HG03280 (cell line): ENCODE measurements at regions not wholly inside any gene's neighbourhood (a gene's known extent, or its start where the extent isn't known, plus 50 kb on each side); places are given as distances from the start of the nearest gene placed in this dataset.
A peak's percentile ranks its signal among the peaks of the same experiment; 100 is the strongest.

Source experiments
- ATAC-seq: cut with Tn5 transposase; IDR thresholded peaks from one replicate; pipeline ENCODE4 v1.9.1; 2021; ENCODE audit warnings: mild to moderate bottlenecking, moderate library complexity; ENCODE audit not compliant: unreplicated experiment

DNA sequence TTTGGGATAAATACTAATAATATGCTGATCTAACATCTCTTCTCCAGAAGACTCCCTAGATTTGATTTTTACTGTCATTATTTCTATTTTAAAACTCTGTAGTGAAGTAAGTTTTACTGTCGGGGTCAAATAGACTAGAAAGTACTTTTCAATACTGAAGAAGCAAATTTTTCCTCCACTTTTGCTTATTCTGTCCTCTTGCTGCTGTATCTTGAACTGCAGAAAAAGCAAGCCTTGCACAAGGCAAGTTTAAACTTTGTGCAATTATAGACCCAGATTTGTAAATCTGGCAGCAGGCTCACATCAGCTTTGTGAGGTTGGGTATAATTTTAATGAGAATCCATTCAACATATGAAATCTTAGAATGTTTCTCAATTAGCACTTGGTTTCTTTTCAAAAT lies 151.1 kb upstream of the ETS2 start:
- ATAC-seq: no peak

DNA sequence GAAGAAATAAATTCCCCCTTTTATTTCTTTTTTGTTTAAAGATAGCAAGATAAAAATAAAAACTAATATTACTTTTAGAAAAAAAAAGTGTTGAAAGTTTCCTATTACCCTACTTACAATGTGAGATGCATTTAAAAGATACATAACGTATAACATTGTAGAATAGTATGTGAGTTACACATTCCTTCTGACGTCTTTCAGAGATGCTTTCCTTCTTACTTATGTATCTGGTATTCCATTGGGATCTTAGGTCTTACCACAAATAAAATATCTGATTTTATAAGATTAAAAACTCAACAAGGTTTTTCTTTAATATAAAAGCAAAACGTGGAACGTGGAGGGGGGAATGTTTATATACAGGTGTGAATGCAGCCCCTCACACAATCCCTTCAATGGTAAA lies 147.2 kb upstream of the ETS2 start:
- ATAC-seq: no peak

DNA sequence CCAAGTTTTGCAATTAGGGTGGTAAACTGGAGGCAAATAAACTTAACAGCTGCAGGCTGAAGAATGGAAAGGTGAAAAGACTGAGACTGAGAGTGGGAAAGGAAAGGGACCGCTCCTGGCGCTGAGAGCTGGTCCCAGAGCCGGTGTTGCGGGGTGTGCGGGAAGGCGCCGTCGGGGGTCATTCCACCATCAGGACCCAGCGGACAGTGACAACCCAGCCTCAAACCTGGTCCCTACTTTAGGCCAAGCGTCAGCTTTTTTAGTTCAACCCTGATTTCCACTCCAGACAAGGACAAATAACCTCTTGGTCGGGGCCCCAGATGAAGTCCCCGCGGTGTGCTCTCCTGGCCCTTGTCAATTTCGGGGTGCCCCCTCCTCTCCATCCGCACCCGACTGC lies 145.8 kb upstream of the ETS2 start:
- no peak for ATAC-seq

DNA sequence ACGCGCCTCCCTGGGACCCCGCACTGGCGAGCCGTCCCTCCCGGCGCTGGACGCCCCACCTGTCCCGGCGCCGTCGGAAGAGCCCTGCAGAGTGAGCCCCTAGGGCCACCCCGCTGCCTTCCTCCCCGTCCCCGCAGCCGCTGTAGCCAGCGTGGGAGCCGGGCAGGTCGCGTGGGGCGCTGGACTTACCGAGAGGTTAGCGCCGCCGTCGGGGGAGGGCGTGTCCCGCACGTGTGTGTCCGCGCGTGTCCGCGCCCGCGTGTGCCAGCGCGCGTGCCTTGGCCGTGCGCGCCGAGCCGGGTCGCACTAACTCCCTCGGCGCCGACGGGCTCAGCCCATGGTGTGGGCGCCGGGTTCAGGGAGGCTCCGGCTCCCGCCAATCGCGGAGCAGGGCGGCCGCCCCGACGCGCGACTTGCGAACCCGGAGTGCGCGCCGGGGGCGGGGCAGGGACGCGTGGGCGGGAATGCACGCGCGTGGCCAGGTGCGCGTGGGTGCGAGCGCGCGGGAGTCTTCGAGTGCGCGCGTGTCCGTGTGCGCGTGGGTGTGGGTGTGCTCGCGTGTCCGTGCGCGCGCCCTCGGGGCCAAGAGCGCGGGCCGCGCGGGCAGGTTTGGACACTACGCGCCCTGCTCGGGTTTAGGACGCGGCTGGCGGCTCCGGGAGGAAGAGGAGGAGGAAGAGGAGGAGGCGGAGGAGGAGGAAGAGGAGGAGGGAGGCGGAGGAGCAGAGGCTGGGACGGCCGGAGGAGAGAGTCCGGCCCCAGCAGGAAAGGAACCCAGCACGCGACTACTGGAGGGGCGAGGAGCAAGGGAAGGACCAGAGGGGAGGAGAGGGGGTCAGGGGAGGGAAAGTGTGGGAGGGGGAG lies 145.2 kb upstream of the ETS2 start:
- no peak for ATAC-seq

DNA sequence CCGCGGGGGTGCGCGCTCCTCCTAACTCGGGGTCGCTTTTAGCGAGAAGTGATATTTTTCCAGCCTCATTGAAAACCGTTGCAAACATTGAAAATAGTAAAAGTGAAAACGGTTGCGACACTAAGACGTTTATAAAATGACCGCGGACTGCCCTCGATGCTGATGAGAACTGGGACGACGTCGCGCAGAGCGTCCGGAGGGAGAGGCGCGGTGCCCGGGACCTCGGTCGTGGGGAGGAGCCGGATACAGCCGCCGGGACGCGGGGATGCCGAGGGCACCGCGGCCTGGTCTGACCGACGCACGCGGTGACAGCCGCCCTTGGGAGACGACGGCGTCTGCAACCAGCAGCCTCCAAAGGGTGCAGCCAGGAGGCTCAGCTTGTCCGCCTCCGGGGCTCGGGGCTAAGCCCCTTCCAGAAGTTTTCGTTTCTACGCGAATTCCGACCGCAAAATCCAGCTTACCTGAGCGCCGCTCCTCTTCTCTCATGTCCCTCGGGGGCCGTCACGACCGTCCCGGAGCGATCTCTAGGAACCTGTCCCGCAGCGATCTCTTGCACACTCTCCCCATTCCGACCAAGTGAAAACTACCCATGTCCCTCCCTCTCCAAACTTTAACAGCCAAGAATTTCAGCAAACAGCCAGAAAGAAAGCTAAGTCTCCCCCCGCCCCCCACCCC lies 144.4 kb upstream of the ETS2 start:
- ATAC-seq: no peak

DNA sequence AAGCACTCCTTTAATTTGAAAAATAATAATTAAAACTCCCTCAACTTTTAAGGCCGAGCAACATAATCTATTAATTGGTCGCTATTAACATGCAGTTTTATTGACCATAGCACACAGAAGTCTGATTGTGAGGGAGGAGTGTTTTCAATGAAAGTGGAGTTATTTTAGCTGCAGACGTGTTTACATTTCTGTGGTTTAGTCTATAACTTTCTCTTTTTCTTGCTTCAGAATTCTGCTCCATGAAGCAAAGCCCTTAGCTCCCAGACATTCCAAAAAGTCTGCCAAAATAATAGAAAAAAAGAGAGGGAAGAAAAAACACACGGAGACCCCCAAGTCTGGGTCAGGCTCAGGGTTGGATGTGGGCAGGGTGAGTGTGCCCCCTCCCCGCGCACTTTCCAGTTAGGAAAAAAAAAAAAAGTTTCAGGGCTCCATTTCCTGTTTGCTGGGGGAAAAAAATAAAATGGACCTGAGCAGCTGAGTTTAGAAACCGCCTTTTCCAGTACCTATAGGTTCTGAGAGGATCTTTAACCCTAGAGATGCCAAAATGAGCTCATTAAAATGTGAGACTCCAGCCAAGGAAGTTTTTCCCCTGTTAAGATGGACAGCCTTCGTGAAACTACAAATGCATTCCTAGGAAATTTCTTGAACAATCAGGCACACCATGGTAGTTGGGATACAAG lies 143.7 kb upstream of the ETS2 start:
- no peak for ATAC-seq

DNA sequence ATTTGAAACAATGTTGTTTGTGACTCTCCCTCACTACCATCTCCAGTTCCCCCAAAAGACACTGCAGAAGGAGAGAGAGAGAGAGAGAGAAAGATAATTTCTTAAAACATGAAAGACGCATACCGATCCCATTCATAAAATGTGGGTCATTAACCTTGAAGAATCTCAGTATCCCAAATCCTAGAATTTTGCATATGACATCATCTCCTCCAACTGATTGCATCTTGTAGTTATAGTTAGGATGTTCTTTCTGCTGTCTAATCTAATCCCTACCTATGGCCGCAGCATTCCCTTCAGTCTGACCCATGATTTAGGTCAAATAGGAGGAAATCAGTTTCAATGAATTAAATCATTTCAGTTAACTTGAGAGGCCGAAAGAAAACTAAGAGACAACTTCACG lies 142.4 kb upstream of the ETS2 start:
- no peak for ATAC-seq

DNA sequence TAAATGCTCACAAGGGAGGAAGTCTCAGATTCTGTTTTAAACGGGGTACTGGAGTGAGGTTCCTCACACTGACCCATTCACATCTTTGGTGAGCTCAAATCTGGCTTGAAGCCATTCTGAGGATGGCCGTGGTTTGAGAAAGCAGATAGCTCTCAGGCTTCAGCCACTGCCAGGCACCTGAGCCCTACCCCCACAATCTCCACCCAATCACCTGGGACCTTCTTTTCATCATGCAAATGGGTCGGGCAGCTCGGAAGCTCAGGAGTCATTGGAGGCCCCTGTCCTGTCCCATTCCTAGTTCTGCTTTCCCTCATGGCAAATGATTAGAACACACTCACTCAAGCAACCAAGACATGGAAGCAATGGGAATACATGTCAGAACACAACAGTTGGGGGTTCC lies 141.4 kb upstream of the ETS2 start:
- ATAC-seq: no peak

DNA sequence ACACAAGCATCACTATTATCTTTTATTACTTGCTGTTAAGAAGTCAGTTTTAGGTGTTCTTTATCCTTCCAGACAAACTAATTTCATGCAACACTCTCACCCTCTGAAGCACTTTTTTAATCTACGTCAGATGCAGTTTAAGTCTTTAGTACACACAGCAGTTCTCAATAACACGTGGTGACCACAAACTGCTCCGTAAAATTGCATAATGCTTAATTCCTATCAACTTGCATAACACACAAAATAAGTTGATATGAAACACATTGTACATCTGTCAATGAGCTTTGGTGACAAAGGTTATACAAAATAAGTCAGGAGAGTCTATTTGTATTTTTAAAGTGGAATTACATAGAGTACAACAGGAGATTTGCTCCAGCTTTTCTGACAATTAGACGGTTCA lies 140.9 kb upstream of the ETS2 start:
- ATAC-seq: no peak

DNA sequence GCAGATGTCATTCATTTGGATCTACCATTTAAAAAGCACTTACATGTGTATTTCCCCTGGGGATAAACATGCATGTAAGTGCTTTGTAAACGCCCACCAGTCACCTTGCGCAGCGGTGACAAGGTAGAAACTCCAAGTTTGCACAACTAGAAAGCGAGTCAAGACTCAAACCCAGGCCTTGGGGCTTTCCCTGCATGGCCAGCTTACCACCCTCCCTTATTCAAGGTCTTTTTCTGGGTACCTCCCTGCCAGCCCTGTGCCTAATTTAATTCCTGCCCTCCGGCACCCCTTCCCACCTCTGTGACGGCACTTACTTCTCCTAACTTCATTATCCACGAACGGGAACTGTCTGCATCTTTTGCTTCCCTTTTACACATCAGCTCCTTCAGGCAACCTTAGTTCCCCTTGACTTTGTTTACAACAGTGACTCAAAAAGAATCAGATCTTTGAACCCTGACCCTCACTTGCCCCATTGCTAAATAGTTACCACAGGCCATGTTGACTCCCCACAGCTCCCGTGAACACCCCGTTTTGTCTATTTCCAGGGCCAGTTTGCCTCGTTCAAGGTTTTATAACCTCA lies 138.3 kb upstream of the ETS2 start:
- ATAC-seq: no peak

DNA sequence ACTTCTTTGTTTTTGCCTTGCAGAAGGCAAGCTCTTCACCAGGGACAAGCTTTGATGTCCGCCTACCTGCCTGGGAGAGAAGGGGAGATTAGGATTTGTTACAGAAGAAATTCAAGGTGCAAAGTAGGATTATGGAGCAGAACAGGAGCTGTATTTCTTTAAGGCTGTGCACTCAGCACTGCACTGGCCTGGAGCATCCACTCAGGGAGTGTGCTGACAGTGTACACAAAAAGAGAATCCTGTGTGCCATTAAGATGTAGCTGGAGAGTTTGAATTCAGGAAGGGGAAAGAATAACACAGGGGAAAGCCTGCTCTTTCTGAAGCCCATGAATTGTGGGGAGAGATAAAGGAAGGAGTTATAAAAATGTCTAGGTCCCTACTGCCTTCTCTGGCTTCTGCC lies 137.7 kb upstream of the ETS2 start:
- ATAC-seq: no peak

DNA sequence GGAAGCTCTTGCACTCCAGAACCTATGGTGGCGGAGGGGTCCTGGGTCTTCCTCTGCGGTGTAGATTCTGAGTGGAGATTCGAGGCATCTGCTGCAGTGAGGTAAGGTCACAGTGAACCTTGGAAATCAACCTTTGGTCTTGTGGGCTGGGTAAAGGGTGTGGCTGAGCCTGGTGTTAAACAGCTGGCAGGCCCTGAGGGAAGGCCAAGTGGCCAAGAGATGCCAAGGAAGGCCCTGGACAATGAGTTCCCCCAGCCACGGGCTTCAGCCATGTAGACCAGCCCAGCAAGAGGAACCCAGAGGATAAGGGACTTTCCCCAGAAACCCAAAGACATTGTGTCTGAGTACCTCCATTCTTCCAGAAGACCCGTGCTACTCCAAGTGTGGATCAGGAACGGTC lies 137.2 kb upstream of the ETS2 start:
- ATAC-seq: no peak

DNA sequence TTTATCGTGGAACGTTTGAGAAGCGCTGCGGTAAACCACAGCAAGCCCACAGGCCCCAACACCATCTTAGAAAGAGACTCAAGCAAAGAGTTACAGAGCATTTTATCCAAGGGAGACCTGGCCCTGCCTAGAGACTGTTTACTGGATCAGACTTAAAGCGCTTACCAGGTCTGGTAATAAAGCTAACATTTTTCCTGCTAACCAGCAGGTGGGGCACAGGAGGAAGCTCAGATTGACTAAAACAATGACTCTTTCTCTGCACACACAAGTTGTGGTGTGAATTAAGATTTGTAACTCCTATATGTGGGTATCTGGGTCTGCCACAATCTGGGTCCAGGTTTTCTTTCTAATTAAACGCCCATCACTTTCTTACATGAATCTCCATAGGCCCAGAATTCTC lies 136.5 kb upstream of the ETS2 start:
- ATAC-seq: no peak

DNA sequence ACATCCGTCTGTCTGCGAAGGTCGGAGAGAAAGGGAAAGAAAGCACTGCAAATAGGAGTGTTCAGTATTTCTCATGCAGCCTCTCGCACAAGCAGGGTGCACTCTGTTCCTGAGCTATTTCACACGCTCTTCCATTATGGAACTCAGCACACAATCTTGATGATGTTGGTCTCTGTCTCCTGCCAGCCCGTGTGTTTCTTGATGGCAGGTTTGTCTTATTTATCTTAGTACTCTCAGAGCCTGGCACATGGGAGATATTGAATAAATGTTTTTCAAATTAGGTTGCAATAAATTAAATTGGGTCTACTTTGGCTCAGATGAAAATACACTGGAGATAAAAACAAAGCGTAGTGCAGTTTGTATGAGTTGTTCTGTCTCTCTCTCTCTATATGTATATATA lies 134.9 kb upstream of the ETS2 start:
- ATAC-seq: no peak

DNA sequence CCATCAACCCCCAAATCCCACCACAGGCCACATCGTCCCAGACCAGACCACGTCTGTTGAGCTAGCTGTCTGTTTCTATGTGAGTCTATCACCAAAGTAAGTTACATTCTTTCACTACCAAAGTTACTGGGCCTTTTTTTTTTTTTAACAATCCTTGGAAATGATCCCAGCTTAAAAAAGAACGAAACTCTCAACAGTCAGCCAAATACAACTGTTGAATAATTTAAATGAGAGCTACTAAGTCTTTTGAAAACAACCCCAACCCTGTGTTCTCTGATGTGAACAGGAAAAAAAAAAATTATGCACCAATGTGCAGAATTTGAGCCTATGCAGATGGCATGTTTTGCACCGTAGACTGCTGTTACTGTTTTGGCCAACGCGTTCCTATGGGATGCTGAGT lies 134.0 kb upstream of the ETS2 start:
- no peak for ATAC-seq

DNA sequence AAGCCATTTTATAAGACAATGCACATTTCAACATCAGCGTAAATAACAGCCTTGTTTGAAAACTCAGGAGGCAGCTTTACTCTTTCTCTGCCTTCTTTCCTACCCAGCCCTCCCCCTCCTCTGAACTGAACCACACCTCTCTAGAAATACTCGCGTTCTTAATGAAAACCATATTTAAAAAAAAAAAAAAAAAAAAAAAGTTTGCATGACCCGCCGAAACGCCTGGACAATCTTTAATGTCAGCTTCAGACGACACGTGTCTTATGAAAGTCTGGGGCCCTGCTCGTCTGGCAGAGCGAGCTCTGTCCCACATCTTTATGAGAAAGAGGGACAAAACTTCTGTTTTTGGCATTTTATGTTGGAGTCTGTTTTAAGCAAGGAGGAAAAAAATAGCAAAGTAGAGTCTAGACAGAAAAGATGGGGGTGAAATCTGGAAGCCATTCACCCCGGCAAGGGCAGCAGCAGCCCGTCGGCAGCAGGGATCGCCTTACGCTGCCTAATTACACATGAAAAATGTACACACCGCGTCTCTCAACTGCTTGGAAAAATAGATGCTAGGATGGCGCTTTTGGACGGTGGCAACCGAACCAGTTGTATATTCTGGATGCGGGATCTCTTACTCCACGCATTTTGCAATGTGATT lies 130.4 kb upstream of the ETS2 start:
- no peak for ATAC-seq

DNA sequence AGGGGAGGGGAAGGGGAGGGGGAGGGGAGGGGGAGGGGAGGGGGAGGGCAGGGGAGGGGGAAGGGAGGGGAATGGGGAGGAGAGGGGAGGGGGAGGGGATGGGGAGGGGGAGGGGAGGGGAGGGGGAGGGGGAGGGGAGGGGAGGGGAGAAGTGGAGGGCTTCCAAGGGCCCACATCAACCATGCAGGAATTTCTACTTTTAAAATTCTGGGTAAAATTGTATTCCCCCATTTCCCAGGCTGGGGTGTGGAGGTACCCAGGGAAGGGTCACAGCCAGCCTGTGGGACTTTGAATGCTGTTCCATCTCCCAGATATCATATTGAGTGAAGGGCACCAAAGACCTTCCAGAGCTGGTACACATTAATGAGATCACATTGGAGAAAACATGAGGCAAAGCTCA lies 126.9 kb upstream of the ETS2 start:
- no peak for ATAC-seq

DNA sequence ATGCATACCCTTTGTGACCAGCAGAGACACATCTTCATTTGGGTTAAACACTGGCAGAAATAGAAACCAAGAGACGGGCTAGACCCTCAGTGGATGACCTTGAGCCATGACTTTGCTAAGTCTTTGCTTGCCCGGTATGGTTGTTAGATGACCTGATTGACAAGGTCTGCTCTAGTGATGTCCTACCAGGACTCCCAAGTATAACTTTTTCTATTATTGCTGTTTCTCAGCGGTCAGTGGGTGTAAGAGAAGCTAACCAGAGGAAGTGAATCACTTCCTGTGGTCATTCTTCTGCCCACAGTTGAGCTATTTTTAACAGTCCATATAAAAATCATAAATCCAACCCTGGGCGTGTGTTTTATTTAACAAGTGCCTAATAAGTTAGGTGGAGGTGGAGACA lies 126.2 kb upstream of the ETS2 start:
- ATAC-seq: peak; percentile 44

DNA sequence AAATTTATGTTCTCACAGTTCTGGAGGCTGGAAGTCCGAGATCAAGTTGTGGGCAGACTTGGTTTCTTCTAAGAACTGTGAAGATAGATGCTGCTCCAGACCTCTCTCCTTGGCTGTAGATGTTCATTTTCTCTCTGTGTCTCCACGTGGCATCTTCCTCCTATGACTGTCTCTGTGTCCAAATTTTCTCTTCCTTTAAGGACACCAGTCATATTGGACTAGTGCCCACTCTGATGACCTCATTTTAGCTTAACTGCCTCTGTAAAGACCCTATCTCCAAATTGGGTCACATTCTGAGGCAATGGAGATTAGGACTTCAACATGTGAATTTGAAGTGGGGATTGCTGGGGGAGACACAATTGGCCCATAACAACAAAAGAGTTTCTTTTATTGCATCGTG lies 125.3 kb upstream of the ETS2 start:
- ATAC-seq: no peak

DNA sequence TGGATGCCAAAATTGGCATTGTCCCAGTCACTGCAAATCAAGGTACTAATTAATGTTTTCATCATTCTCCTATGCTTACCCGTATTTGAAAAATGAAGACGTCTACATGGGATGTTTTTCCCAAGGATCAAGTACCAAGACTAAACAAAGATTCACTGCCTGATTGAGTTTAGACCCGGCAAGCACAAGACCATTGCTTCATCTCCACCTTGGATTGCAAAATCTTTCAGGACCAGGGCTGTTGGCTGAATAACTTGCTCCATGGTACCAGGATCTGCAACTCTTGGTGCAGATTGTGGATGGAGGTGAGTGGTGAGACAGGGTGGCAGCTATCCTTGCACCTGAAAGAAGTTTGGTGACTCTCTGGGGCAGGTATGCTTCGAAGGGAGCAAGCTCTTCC lies 122.5 kb upstream of the ETS2 start:
- ATAC-seq: no peak

DNA sequence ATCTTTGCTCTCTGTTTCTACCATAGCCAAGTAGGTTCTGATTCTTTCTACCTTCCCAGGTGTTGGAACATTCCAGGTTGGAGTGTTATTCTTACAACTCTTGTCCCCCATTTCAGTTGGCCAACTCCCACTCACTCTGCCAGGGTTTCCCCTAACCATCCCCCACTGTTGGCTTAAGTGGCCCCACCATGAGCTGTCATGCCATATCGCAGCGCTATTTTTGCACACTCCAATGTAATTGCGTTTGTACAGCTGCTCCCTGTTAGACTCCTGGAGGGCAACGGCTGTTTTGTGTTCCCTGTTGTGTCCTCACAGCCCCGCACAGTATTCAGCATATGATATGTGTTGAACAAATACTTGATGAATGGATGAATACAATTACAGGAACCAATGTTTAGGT lies 117.7 kb upstream of the ETS2 start:
- ATAC-seq: no peak
